ENCODE measurements at regions not wholly inside any gene's neighbourhood (a gene's known extent, or its start where the extent isn't known, plus 50 kb on each side); places are given as distances from the start of the nearest gene placed in this dataset.

DNA sequence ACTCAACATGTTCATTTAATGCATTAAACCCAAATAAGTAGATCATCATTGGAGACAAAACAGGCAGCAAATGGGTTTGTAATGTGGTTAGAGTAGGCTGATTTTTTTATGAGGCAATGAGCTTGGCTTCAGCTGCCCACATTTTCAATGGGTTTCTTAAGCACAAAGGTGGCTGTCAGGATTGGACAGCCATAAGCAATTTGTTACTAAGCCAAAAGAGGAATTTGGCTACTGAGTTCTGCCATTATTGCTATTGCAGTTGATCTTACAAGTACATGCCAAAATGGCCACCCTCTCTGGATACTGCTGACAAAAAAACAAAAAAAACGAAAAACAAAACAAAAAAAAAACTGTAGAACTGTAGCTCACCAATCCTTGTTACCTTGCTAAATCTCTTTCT is 1348.0 kb upstream of the PIK3C3 start:
- no peak for DNase-seq

DNA sequence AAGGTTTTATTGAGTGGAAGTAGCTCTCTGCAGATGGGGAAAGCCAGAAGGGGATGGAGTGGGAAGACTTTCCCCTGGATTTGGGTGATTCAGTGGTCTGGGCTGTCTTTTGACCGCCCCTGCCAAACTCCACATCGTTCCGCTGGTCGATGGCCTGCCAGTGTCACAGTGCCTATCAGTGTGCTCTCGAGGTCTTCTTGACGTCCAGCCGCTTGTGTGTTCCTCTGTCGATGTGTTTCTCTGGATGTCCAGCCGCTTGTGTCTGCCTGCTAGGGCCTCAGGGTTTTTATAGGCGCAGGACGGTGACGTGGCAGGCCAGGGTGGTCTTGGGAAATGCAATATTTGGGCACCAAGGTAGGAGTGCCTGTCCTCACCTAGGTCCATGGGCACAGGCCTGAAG is 1371.4 kb upstream of the PIK3C3 start:
- peak in 1 of 4 experiments; percentile 0 for DNase-seq

DNA sequence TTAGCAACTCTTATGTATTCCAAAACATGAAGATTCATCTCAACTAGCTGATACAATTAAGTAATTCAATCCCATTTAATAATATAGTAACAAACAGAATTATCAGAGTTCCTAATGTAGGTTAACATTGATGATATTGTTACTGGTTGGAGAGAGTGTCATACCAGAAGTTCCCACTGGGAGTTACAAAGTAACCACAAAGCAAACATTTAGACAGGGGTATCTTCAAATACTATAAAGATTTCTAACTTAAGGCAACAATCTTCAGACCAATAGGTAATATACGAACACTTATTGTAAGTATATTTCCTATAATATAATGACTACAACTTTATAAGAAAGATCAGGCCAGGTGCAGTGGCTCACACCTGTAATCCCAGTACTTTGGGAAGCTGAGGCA is 1372.9 kb upstream of the PIK3C3 start:
- no peak for DNase-seq

DNA sequence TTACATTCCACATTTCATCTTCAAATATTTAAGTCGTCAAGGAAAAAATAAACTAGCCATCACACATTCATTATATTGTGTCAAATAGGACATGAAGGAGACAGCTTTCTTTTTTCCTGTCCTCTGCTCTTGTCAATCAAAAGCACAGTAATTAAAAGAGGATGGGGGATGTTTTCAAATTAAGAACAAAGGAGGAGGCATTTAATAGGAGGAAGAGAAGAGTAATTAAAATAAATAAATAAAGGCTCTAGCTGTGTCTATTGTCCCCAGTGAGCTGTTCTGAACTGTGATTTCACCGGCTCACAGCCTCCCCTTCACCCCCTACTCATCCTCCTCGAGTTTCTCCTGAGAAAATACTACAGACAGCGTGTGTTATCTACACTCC is 1377.1 kb upstream of the PIK3C3 start:
- DNase-seq, result no peak

DNA sequence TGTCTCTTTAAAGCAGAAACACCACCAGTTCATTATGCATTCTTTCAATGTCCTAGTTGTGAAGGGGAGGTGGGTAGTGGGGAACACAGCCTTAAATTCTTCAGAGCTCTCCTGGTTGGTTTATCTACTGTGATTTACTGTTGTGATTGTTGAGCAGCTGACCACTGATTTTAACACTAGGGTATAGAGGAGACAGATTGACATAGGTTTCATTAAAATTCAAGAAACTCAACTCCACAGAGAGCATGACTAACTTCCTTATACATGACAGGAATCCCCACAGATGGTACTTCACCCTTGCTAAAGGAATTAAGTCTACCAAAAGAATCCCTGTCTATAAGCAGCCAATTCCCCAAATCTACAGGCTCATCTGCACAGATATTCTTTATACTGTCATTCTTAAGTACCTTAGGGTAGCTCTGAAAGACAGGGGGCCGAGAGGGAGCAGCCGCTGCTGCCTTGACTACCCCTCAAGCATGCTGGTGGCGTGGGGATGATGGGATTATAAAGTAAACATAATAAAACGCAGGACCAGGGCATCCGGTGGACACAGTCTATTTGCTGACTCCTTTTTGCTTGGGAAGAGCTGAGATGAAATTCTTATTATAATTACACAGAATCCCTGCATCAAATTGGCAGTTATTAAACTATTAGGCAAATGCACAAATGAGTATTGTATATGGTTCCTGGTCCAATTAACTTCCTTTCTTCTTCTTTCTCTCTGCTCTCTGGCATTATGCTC is 1377.6 kb upstream of the PIK3C3 start:
- DNase-seq, result no peak

DNA sequence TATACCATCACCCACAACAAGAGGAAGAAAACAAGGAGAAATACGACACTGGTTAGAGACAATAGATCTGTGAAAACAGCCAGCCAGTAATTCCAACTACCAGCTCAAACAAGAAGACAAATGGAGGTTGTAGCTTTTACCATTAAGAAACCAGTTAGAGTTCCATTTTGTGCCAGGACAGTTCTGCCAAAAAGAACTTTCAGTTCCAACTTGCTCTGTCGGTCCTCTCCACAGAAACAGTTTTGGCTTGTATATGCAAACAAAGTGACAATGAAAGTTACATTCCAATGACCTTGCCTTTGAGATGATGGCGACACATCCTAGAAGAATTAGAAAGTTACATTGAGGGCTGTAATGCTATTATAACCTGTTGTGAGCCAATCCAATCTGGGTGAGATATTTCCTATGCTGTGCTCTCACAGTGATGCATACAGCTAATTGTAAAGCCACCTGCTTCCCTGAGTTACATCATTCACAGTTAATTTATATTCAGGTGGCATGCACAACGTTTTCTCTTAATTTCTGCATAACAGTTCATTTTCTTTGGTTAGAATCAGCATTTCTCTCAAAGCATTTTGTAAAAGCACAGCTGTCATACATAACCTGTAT is 1378.4 kb upstream of the PIK3C3 start:
- no peak for DNase-seq

DNA sequence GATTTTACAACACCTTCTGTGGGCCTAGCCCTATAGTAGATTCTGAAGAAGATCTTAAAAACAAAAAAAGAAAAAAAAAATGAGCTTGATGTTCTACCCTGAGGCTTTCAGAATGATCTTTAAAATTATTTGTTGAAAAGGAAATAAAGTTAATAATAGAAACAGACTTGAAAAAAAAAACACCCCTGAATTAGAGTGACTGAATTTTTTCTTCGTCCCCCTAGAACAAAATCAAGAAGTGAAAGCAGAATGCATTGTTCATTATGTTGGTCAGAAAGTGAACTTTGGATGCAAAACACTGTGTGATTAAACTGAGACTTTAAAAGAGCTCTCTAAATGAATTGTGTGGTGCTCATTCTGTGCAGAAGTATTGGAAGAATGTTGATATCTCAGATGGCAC is 1384.4 kb upstream of the PIK3C3 start:
- DNase-seq, result no peak

DNA sequence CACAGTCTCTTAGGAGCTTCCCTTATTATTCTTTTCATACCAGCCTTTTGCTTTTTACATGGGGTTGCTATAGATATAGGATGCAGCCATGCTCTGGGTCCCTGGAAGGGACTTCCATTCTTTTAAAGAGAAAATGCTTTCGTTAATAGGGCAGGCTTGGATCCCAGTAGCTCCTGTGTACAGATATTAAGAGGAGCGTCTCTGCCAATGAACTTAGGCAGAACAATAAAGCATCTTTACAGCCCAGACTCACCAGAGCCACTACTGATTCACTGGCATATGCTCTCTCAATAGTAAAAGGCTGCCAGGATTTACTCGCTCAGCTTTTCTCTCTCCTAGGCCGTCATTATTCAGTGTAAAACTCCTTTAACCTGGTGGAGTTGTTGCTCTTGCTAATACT is 1385.4 kb upstream of the PIK3C3 start:
- no peak for DNase-seq

DNA sequence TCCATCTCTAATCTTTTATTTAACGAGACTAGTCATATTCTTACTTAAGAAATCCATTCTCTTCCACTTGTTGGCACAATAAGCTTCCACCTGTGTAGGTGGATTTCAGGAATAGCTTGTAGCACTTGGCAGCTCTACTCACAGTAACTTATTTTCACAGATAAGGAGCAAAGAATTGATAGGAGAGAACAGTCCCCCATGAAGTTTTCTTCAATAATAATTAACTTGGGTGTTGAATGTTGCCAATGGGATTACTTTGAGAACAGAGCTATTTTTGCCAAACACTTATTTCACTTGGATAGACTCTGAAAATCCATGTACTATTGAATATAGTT is 1388.6 kb upstream of the PIK3C3 start:
- DNase-seq, result no peak

DNA sequence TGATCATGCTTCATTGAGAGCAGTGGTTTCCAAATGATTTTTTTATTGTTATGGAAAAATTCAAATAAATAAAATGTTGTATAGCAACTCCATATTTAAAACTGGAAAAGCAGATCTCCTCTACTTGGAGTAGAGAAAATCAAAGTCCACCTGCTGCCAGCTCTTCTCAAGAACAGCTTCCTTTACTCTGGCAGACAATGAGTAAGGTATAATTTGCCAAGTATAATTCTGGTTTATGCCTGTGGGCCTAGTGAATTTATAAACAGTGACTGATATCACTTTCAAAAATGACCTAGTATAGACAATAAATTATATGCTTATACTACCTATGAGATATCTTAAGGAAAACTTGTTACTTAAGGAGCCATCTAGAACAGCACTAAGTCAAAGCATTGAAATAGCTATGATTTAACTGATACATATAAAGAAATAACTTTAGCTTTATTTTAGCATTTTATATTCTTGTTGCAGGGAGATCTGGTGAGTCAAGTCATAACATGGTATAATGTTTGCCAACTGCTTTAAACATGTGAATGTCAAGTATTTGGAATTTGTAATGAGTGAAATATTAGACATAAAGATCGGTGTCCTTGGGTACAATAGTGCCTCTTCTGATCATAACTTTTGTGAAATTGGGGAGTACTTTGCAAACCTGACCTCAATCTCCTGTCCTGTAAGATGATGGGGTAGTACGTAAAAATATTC is 1389.1 kb upstream of the PIK3C3 start:
- no peak for DNase-seq

DNA sequence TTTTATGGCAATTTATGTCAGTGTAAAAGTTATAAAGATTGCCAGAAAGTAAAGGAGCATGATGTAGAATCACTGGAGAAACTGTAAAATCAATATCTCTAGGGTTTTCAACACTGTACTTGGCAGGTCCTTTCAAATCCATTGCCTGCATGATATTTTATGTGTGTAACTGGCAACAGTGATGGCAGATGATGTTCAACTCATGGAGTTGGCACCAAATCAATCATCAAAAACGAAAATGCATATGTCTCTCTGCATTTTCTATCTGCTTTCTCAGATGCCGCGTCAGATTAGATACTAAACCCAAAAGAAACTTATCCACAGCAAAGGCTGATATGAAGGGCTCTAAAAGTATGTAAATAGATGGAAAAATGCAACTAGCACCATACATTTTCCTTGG is 1395.5 kb upstream of the PIK3C3 start:
- DNase-seq, result no peak

DNA sequence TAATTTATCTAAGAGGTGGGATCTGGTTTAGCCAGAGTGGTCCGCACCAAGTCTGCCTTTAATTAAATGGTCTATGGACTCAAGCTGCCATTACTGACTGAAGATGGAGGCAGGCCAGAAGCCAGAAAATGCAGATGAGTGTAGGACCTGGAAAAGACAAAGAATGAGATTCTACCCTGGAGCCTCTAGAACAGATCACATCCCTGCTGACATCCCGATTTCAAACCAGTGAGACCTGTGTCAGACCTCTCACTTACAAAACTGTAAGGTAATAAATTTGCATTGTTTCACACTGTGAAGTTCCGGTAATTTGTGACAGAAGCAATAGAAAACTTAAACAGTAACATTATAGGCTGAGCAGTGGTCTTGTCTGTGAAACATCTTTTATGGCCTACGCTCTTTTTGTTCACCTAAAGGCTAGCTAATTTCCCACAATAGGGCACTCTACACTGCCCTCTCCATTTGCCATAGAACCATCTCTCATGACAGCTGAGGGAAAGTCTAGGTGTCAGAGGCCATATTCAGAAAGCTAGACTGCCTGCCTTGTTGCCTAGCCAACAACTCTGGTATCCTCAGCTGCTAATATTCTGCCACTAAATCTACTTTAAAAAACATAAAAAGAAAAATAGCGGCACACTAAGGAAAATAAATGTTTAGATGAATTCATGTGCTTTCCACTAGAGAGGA is 1396.2 kb upstream of the PIK3C3 start:
- DNase-seq, result no peak

DNA sequence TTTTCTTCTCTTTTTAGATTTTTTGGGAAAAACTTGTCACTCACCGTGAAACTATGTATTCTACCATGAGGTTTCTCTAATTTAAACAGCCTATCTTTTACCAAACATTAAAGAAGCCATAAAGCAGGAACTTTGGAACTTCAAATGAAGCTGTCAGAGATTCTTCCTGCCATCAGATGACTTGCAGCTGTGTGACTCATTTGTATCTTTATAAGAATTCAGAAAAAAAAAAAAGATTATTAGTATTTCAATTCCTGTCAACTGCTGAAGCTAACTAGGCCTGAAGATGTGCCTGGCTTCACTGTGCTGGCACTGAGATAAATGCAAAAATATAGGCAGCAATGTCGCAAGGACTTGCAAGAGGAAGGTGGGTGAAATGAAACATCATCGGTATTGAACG is 1399.1 kb upstream of the PIK3C3 start:
- no peak for DNase-seq

DNA sequence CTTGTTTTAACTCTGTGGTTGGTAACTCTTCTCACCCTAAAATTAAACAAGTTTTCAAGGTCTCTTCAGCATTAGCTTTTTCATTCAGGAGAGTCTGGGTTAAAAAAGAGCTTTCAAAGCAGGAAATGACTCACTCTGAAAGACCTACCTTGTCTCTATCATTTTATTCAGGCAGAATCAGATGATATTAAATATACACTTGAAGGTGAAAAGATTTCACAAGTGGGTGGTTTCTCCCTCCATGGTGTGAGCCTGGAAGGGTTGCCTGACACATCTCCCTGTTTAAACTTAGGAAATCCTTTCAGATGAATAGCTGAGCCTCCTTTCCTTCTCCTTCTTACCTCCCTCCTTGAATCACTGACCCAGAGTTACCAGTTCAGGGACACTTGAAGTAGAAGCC is 1402.0 kb upstream of the PIK3C3 start:
- no peak for DNase-seq

DNA sequence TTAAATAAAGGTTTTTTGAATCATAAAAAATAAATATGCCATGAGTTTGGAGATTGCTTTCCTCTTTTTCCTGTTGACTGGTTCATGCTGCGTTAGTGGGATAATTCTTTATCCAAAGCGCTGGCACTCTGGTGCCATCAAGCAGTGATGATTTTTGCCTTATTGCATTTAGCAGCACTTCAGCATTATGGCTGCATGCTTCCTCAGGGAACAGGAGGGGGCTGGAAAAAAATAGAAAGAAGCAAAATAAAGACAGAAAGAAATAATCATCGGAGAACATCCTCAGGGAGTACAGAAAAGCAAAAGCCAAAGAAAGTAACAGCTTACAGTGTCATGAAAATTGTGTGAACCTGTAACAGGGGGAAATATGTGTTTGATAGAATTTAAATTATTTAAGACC is 1408.2 kb upstream of the PIK3C3 start:
- no peak for DNase-seq

DNA sequence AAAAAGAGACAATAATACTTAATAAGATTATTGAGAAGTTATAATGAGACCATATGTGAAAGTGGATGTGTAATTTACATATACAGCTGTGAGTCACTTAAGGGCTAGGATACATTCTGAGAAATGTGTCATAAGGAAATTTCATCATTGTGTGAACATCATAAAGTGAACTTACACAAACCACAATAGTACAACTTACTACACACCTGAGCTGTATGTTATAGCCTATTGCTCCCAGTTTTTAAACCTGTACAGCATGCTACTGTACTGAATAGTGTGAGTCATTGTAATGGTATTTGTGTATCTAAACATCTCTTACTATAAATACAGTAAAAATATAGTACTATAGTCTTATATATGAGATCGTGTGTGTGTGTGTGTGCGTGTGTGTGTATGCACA is 1420.3 kb upstream of the PIK3C3 start:
- DNase-seq, result no peak

DNA sequence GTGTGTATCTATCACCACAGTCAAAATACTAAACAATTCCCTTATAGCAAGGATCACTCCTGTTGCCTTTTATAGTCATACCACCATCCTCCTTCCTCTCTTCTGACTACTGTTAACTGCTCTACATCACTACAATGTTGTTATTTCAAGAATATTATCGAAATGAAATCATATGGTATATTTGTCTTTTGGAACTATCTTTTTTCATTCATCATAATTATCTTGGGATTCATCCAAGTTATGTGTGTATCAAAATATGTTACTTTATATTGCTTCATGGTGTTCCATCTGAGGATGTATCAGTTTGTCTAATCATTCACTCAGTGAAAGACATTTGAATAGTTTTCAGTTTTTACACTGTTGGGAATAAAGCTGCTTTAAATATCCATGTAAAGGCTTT is 1423.0 kb upstream of the PIK3C3 start:
- DNase-seq, result no peak

DNA sequence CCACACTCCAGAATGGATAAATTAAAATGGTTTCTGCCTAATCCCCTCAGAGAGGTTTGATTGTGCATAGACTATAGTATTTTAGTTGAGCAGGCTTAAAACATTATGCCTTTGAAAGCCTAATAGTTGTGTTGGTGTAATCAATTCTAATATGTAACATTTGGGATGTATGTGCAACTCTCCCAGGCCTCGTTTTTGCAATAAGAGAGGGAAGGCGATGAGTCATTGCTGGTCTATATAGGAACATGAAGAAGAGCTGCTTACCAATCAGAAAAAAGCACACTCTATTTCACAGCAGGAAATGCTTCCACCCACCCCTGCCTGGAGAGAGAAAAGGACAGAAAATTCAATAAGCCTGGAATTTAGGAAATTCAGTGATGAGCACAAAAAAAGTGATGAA is 1424.0 kb upstream of the PIK3C3 start:
- DNase-seq, result no peak

DNA sequence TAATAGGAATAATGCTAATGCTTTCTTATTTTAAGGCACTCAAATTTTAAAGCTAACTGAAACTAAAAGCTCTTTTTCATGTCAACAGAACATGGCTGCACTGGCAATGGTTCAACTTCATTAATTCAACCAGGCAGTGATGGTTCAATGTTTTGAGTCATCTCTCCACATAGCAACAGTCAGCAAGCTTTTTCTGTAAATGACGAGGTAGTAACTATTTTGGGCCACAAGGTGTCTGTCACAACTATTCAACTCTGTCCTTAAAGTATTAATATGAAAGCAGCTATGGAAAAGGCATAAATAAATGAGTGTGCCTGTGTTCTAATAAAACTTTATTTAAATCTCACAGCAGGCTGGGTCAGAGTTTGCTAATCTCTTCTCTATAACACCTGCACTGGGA is 1425.6 kb upstream of the PIK3C3 start:
- DNase-seq, result no peak

DNA sequence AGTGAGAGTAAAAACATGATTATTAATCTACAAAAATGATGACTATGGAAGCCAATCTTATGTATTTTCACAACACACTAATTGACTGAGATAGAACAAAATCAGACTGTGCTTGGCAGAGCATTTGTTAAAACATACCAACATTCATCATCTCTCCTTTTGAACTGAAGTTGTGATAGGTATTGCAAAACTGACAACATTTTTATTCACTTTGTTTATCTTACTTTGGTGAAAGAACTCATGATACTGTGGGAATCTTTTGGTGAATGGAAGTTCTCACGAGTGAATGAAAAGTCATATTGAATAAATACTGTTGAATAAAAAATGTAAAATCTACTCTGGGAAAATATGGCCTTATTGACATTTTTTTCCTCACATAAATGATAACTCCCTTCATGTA is 1430.2 kb upstream of the PIK3C3 start:
- DNase-seq, result no peak

DNA sequence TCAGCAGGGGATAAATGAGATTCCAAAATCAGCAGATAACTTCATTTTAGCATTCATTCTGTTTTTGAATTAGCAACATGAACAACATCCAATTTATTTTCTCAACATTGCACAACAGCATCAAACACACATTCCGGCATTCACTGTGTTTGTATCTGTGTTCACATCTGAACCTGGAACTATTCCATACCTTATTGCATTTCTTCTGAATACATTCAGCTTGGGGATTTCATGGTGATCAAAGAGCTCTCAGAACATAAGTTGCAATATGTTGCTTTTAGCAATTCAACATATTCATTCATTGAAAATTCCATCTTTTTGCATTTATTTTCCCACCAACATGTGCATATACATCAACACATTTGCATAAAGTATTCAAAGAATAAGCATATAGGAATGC is 1431.7 kb upstream of the PIK3C3 start:
- no peak for DNase-seq

DNA sequence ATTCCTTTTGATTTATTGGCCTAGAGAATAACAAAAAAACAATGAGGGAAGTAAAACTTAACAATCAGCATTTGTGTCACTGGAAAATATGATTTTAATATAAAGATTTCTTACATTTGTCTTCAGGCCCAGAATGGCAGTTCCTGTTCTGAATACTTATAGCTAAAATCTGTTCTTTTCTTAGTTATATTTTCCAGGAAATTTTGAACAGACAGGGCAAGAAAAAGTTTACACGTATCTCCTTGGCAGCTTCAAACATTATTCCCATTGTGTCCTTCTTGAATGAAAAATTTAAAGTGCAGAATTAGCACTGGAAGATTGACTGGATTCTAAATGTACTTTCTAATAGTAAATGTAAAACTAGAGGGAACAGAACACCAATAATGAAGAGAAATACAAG is 1454.0 kb upstream of the PIK3C3 start:
- no peak for DNase-seq

DNA sequence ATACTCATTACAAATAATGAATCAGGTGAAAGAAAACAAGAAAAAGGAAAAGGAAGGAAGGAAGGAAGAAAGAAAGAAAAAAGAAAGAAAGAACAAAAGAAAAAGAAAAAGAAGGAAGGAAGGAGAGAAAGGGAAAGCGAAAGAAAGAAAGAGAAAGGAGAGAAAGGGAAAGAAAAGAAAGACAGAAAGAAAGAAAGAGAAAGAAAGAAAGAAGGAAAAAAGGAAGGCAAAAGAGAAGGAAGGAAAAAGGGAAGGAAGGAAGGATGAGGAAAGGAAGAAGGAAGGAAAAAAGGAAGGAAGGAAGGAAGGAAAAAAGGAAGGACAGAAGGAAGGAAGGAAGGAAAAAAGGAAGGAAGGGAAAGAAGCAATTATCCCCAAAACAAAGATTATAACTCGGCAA is 1460.4 kb upstream of the PIK3C3 start:
- no peak for DNase-seq

DNA sequence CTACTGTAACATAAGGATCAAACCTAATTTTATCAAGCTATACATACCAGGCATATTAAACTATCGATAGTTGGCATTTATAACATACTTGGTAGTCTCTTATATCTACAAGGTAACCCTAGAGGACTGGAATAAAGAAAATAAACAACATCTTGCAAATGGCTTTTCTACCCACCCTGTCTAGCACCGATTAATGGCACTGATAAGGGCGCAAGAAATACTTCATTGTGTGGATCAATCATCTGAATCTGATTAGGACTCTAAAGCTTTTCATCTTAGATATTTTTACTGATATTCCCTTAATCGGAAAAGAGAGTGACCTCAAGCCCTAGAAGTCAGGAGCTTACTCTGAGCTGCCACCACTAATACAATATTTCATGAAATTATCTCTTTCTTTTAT is 1461.7 kb upstream of the PIK3C3 start:
- DNase-seq, result no peak
